Epidermal melanocyte (primary cell): ENCODE measurements at regions not wholly inside any gene's neighbourhood (a gene's known extent, or its start where the extent isn't known, plus 50 kb on each side); places are given as distances from the start of the nearest gene placed in this dataset.
"Not testable (repeated sequence)": the region's sequence is repeated elsewhere in the genome, so short reads cannot be mapped to it uniquely, and the experiment has no call there.

ENCODE experiments used
- DNase-seq: peaks from one replicate; pipeline ENCODE4 v3.0.0; 2011; ENCODE audit warnings: low spot score; ENCODE audit not compliant: insufficient read length

GRCh38 chr7:93747019-93747418 is 143.5 kb downstream of the TFPI2 start:
- no peak for DNase-seq

GRCh38 chr7:93739424-93739823 is 151.1 kb downstream of the TFPI2 start:
- DNase-seq: no peak

- no peak for DNase-seq
These were observed 152.6 kb downstream of the TFPI2 start for GRCh38 chr7:93737953-93738352.

GRCh38 chr7:93736668-93737369 is 153.7 kb downstream of the TFPI2 start:
- DNase-seq: peak; percentile 16

GRCh38 chr7:93728292-93728691 is 153.8 kb upstream of the CALCR start:
- DNase-seq: no peak

- no peak for DNase-seq
These were observed 151.4 kb upstream of the CALCR start for GRCh38 chr7:93725954-93726353.

GRCh38 chr7:93723424-93724124 is 149.1 kb upstream of the CALCR start:
- DNase-seq: no peak

GRCh38 chr7:93720106-93720505 is 145.6 kb upstream of the CALCR start:
- no peak for DNase-seq

- no peak for DNase-seq
These were observed 145.0 kb upstream of the CALCR start for GRCh38 chr7:93719546-93719945.

- no peak for DNase-seq
These were observed 142.8 kb upstream of the CALCR start for GRCh38 chr7:93717217-93717900.

- DNase-seq: no peak
These were observed 140.7 kb upstream of the CALCR start for GRCh38 chr7:93715234-93715633.

- no peak for DNase-seq
These were observed 137.4 kb upstream of the CALCR start for GRCh38 chr7:93711926-93712325.

GRCh38 chr7:93708255-93708654 is 133.7 kb upstream of the CALCR start:
- DNase-seq: not testable (repeated sequence)

GRCh38 chr7:93707249-93707648 is 132.7 kb upstream of the CALCR start:
- DNase-seq: no peak

- DNase-seq: not testable (repeated sequence)
These were observed 131.6 kb upstream of the CALCR start for GRCh38 chr7:93706162-93706561.

GRCh38 chr7:93704217-93704616 is 129.7 kb upstream of the CALCR start:
- no peak for DNase-seq

GRCh38 chr7:93697901-93698300 is 123.4 kb upstream of the CALCR start:
- no peak for DNase-seq

- no peak for DNase-seq
These were observed 119.3 kb upstream of the CALCR start for GRCh38 chr7:93693796-93694195.

- no peak for DNase-seq
These were observed 115.5 kb upstream of the CALCR start for GRCh38 chr7:93690021-93690420.

GRCh38 chr7:93678185-93678584 is 103.7 kb upstream of the CALCR start:
- no peak for DNase-seq

- DNase-seq: no peak
These were observed 89.2 kb upstream of the CALCR start for GRCh38 chr7:93663561-93664299.

- not testable (repeated sequence) for DNase-seq
These were observed 83.6 kb upstream of the CALCR start for GRCh38 chr7:93658163-93658562.
